ENCODE measurements at regions not wholly inside any gene's neighbourhood (a gene's known extent, or its start where the extent isn't known, plus 50 kb on each side); places are given as distances from the start of the nearest gene placed in this dataset.
A peak's percentile ranks its signal among the peaks of the same experiment; 100 is the strongest.

GRCh38 chr3:107428051-107428858 lies 51.0 kb downstream of the CCDC54 start:
- no peak for DNase-seq

GRCh38 chr3:107429320-107430181 lies 52.3 kb downstream of the CCDC54 start:
- peak; percentile 21 to 88 (median 73) for DNase-seq

- peak in 18 of 56 donors; percentile 11 to 78 (median 51) for DNase-seq
These were observed 53.2 kb downstream of the CCDC54 start for GRCh38 chr3:107430214-107430995.

- peak in 37 of 56 donors; percentile 6 to 88 (median 57) for DNase-seq
These were observed 53.7 kb downstream of the CCDC54 start for GRCh38 chr3:107430996-107431245.

GRCh38 chr3:107431246-107432012 lies 54.2 kb downstream of the CCDC54 start:
- DNase-seq: peak in 55 of 56 donors; percentile 9 to 88 (median 57)

GRCh38 chr3:107432013-107432515 lies 54.8 kb downstream of the CCDC54 start:
- DNase-seq: peak in 3 of 56 donors; percentile 6 to 21 (median 9)

GRCh38 chr3:107432646-107433045 lies 55.4 kb downstream of the CCDC54 start:
- no peak for DNase-seq

GRCh38 chr3:107436029-107436428 lies 58.8 kb downstream of the CCDC54 start:
- no peak for DNase-seq

GRCh38 chr3:107438671-107439070 lies 61.4 kb downstream of the CCDC54 start:
- no peak for DNase-seq

GRCh38 chr3:107441617-107442016 lies 64.4 kb downstream of the CCDC54 start:
- no peak for DNase-seq

- DNase-seq: no peak
These were observed 66.2 kb downstream of the CCDC54 start for GRCh38 chr3:107443461-107443860.

- DNase-seq: no peak
These were observed 69.5 kb downstream of the CCDC54 start for GRCh38 chr3:107446706-107447105.

GRCh38 chr3:107450254-107450893 lies 72.4 kb upstream of the BBX start:
- DNase-seq: no peak

GRCh38 chr3:107452436-107452835 lies 70.3 kb upstream of the BBX start:
- no peak for DNase-seq

- no peak for DNase-seq
These were observed 69.3 kb upstream of the BBX start for GRCh38 chr3:107453504-107453903.

GRCh38 chr3:107455621-107456020 lies 67.1 kb upstream of the BBX start:
- DNase-seq: no peak

GRCh38 chr3:107456501-107456900 lies 66.3 kb upstream of the BBX start:
- DNase-seq: no peak

GRCh38 chr3:107458871-107459270 lies 63.9 kb upstream of the BBX start:
- peak in 1 of 56 donors; percentile 3 for DNase-seq

GRCh38 chr3:107461721-107462120 lies 61.0 kb upstream of the BBX start:
- no peak for DNase-seq

- no peak for DNase-seq
These were observed 58.7 kb upstream of the BBX start for GRCh38 chr3:107464037-107464436.
